ENCODE measurements at regions not wholly inside any gene's neighbourhood (a gene's known extent, or its start where the extent isn't known, plus 50 kb on each side); places are given as distances from the start of the nearest gene placed in this dataset.

DNA sequence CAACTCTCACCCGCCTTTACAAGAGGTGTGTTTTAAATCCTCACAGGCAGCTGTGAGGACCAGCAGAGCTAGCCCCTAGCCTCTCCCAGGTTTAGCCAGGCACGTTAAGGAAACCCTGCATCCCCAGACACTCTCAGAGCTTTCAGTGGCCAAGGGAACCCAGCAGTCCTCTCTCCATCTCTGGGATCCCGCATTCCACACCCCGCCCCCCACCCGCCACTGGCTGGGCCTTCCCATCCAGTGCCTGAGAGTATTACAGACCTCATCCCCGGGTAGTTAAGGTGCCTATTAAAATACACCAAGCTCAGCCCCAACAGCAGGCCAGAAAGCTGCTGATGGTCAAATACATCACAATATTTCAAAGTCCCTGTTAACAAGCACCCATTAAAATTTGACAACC is 256.2 kb downstream of the BCOR start:
- DNase-seq, result peak; percentile 33
- H3K4me1 ChIP-seq (ENCODE audit: control insufficient read depth in 1 of 2, insufficient read depth in 2 of 2, low read depth in 1 of 2, low read length in 1 of 2), result peaks cover 0 to 7% of the 10 kb centered on the region in 2 experiments; a peak in 2 of 4 replicates
- no peak overlapping the region for H3K4me2 ChIP-seq
- H3K27ac ChIP-seq (ENCODE audit: low read depth in 2 of 2, low read length in 1 of 2), result no peak overlapping the region
- no peaks in the 10 kb centered on the region for H3K79me2 ChIP-seq (ENCODE audit: insufficient read depth)
- H2AFZ ChIP-seq (ENCODE audit: low read depth), result no peak overlapping the region
- H3K4me3 ChIP-seq (ENCODE audit: low read depth in 2 of 2, low read length in 1 of 2), result no peak overlapping the region
- TF ChIP-seq POLR2AphosphoS5 (IDR thresholded peaks at IDR 0.05; ENCODE audit: low read depth, low read length) (no peak), MXI1 (IDR thresholded peaks at IDR 0.05; ENCODE audit: low read depth, low read length) (no peak), RAD21 (IDR thresholded peaks at IDR 0.05; ENCODE audit: low read length) (no peak), CHD2 (IDR thresholded peaks at IDR 0.05; ENCODE audit: low read length, partially characterized antibody) (no peak)
- TF ChIP-seq, protein P1, sequence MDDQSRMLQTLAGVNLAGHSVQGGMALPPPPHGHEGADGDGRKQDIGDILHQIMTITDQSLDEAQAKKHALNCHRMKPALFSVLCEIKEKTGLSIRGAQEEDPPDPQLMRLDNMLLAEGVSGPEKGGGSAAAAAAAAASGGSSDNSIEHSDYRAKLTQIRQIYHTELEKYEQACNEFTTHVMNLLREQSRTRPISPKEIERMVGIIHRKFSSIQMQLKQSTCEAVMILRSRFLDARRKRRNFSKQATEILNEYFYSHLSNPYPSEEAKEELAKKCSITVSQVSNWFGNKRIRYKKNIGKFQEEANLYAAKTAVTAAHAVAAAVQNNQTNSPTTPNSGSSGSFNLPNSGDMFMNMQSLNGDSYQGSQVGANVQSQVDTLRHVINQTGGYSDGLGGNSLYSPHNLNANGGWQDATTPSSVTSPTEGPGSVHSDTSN (IDR thresholded peaks at IDR 0.05), result no peak
- H3F3A ChIP-seq (replicated peaks; ENCODE audit: insufficient read depth), result no peaks in the 10 kb centered on the region
- 60% methylated on average over 5 of the region's 6 CpGs for WGBS (ENCODE audit: low lambda C conversion rate)
- H3K9ac ChIP-seq, result no peak overlapping the region
- ChIA-PET POLR2A (interaction anchor here (0.6 kb wide), 1 partner anchor 265 kb away, joined by 4 read pairs; no protein-coding TSS in a partner anchor), CTCF (no interaction called here)
- H3K36me3 ChIP-seq (replicated peaks in 1 of 2; ENCODE audit: control insufficient read depth in 1 of 2, insufficient read depth in 2 of 2, low read length in 1 of 2), result no peaks in the 10 kb centered on the region
- H3K27me3 ChIP-seq (ENCODE audit: insufficient read depth), result peaks cover 11% of the 10 kb centered on the region; the same call in 1 of the 2 replicates
- H4K20me1 ChIP-seq (ENCODE audit: insufficient read depth), result no peaks in the 10 kb centered on the region
- no peaks in the 10 kb centered on the region for H3K9me2 ChIP-seq
- H3K9me3 ChIP-seq, result no peaks in the 10 kb centered on the region

DNA sequence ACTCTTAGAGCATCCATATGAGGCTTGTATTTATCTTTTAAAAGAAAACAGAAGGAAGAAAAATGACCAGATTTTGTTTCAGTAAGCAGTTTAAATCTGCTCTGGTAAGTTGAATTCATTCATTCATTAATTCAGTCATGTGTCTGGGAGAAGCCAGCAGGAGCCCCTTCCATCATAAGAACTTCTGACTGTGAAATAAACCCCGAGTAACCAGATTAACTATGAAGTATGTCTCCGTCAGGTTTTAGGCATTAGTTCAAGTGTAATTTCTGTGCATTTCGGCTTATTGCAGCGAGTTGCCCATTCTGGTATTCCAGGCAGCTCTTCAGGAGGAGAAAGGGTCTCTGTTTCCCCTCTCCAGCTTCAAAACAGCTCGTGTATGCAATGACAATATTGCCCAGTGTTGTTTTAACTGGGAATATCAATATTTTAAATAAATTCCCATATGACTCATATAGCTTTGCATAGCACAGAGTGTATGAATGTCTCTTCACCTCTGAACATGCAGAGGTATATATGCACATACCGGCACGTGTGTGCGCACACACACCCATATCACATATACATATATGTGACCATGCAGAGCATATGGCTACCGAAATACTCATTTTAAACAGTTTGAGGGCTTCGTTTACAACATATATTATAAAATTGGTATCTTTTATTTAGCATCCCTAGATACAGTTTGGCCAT is 255.3 kb downstream of the BCOR start:
- DNase-seq, result no peak
- TF ChIP-seq, protein P2, sequence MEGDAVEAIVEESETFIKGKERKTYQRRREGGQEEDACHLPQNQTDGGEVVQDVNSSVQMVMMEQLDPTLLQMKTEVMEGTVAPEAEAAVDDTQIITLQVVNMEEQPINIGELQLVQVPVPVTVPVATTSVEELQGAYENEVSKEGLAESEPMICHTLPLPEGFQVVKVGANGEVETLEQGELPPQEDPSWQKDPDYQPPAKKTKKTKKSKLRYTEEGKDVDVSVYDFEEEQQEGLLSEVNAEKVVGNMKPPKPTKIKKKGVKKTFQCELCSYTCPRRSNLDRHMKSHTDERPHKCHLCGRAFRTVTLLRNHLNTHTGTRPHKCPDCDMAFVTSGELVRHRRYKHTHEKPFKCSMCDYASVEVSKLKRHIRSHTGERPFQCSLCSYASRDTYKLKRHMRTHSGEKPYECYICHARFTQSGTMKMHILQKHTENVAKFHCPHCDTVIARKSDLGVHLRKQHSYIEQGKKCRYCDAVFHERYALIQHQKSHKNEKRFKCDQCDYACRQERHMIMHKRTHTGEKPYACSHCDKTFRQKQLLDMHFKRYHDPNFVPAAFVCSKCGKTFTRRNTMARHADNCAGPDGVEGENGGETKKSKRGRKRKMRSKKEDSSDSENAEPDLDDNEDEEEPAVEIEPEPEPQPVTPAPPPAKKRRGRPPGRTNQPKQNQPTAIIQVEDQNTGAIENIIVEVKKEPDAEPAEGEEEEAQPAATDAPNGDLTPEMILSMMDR (IDR thresholded peaks at IDR 0.05), result no peak
- TF ChIP-seq, protein P3, sequence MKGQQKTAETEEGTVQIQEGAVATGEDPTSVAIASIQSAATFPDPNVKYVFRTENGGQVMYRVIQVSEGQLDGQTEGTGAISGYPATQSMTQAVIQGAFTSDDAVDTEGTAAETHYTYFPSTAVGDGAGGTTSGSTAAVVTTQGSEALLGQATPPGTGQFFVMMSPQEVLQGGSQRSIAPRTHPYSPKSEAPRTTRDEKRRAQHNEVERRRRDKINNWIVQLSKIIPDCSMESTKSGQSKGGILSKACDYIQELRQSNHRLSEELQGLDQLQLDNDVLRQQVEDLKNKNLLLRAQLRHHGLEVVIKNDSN (IDR thresholded peaks at IDR 0.05; ENCODE audit: borderline replicate concordance, low read depth), result no peak
- no peak for TF ChIP-seq GATA2 (CRISPR knock-in tag; IDR thresholded peaks at IDR 0.05)
- no peak for TF ChIP-seq FOSL2 (IDR thresholded peaks at IDR 0.05; ENCODE audit: borderline replicate concordance, low read depth)
- no peak for TF ChIP-seq GABPA (IDR thresholded peaks at IDR 0.05; ENCODE audit: low read depth)
- no peak for TF ChIP-seq ELF1 (IDR thresholded peaks at IDR 0.05)
- no peak for TF ChIP-seq MEF2A (IDR thresholded peaks at IDR 0.05; ENCODE audit: borderline replicate concordance, low read depth)
- TF ChIP-seq, protein P4, sequence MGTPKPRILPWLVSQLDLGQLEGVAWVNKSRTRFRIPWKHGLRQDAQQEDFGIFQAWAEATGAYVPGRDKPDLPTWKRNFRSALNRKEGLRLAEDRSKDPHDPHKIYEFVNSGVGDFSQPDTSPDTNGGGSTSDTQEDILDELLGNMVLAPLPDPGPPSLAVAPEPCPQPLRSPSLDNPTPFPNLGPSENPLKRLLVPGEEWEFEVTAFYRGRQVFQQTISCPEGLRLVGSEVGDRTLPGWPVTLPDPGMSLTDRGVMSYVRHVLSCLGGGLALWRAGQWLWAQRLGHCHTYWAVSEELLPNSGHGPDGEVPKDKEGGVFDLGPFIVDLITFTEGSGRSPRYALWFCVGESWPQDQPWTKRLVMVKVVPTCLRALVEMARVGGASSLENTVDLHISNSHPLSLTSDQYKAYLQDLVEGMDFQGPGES (IDR thresholded peaks at IDR 0.05; ENCODE audit: low read depth, low read length), result no peak
- TF ChIP-seq SMC3 (IDR thresholded peaks at IDR 0.05; ENCODE audit: low read depth, low read length), result no peak
- H4K20me1 ChIP-seq (ENCODE audit: insufficient read depth), result no peaks in the 10 kb centered on the region
- H2AFZ ChIP-seq (ENCODE audit: low read depth), result no peak overlapping the region
- CTCF ChIA-PET, result no interaction called here
- peaks cover 0 to 7% of the 10 kb centered on the region in 2 experiments; a peak in 2 of 4 replicates for H3K4me1 ChIP-seq (ENCODE audit: control insufficient read depth in 1 of 2, insufficient read depth in 2 of 2, low read depth in 1 of 2, low read length in 1 of 2)
- POLR2A ChIA-PET, result interaction anchor here (0.6 kb wide), 1 partner anchor 264 kb away, joined by 4 read pairs; no protein-coding TSS in a partner anchor
- peaks cover 11% of the 10 kb centered on the region; the same call in 1 of the 2 replicates for H3K27me3 ChIP-seq (ENCODE audit: insufficient read depth)
- no peaks in the 10 kb centered on the region for H3K36me3 ChIP-seq (replicated peaks in 1 of 2; ENCODE audit: control insufficient read depth in 1 of 2, insufficient read depth in 2 of 2, low read length in 1 of 2)
- no peaks in the 10 kb centered on the region for H3F3A ChIP-seq (replicated peaks; ENCODE audit: insufficient read depth)
- no peak overlapping the region for H3K4me3 ChIP-seq (ENCODE audit: low read depth in 2 of 2, low read length in 1 of 2)
- H3K9me3 ChIP-seq, result no peaks in the 10 kb centered on the region
- 42% methylated on average over 10 of the region's 10 CpGs for WGBS (ENCODE audit: low lambda C conversion rate)
- H3K79me2 ChIP-seq (ENCODE audit: insufficient read depth), result no peaks in the 10 kb centered on the region
- H3K9ac ChIP-seq, result no peak overlapping the region
- H3K4me2 ChIP-seq, result no peak overlapping the region
- H3K9me2 ChIP-seq, result no peaks in the 10 kb centered on the region
- H3K27ac ChIP-seq (ENCODE audit: low read depth in 2 of 2, low read length in 1 of 2), result no peak overlapping the region
